Dermis microvascular lymphatic vessel endothelial cell (primary cell): ENCODE measurements at regions not wholly inside any gene's neighbourhood (a gene's known extent, or its start where the extent isn't known, plus 50 kb on each side); places are given as distances from the start of the nearest gene placed in this dataset.

Experiments
- DNase-seq, 2 donors: peaks; one replicate each; pipeline versions ENCODE4 v3.0.0 to v3.0.0-alpha.2; 2010; ENCODE audit warnings: low read depth in 2 of 2

DNA sequence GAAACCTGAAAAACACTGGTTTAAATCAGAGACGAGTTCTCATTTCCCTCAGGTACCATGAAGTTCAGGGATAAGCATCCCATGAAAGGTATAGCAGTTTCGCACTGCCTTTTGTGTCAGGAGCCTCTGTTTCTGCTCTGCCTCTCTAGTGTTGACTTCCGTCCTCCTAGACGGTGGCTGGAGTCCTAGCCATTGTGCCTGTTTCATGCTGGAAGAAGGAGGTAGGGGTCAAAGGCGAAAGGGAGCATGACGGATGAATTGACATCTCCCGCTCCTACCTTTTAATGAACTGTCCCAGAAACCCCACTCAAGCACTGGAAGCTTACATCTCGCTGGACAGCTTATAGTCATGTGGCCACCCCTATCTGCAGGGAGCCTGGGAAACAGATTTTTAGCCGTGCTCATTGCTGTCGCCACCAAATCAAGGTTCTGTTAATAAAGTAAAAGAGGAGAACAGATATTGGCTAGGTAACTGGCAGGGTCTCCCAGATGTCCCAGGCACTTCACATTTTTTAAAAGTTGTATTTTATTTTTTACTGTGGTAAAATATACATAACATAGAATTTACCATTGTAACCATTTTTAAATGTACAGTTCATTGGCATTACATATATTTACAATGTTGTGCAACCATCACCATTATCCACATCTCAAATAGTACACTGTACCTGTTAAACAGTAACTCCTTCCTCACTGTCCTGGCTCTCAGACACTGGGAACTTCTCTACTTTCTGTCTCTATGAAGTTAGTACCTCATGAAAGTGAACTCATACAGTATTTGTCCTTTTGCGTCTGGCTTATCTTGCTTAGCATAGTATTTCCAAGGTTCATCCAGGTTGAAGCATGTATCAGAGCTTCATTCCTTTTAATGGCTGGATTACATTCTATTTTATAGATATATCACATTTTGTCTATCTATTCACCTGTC lies 55.0 kb upstream of the CTLA4 start:
- no peak for DNase-seq

DNA sequence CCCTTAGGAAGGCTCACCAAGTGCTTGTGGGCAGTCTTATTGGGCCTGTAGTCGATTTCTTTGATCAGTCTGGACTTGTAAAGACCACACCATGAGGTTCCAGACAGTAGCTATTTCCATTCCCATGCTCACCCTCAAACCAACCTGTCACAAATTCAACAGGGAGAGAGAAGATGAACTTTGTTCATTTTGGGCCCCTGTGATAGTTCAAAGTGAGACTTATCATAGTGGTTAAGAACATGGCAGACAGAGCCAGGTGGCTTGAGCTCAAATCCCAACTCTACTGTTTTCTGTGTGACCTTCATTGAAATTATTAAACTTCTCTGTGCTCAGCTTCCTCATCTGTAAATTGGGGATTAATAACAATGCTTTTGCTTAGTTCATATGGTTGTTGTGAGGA lies 53.9 kb upstream of the CTLA4 start:
- no peak for DNase-seq

DNA sequence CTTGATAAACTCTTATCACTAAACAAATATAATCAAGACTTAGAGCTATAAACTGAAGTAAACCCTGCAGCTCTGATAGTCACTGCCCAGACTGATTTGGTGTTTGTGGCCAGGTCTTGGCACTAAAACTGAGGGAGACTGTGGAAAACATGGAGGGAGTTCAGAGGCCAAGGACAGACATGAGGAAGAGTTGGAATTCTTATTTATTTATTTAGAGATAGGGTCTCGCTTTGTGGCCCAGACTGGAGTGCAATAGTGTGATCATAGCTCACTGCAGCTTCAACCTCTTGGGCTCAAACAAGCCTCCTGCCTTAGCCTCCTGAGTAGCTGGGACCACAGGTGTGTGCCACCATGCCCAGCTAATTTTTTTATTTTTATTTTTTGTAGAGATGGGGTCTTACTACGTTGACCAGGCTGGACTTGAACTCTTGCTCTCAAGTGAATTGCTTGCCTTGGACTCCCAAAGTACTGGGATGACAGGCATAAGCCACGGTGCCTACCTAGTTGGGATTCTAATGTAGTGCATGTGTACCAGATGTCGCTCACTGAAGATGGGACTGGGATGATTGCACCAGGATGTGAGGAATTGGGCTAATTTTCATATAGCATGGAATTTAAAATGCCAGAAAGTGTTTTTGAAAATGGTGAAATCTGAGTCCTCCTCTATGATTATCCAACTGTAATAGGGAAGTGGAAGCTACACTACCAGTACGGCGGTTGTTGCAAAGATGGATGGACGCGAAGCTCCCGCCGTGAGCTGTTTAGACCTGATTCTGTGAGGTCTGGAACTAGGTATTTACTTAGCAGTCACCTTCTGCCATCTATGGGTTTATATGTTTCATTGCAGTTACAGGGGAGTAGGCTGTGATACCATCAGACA lies 52.7 kb upstream of the CTLA4 start:
- peak; percentile 83 to 84 for DNase-seq

- DNase-seq = peak in 1 of 2 donors; percentile 46
These were observed 52.1 kb upstream of the CTLA4 start for GRCh38 chr2:203815541-203815898.

GRCh38 chr2:203817147-203817546 lies 50.4 kb upstream of the CTLA4 start:
- DNase-seq = no peak
